IMR-90 (cell line): ENCODE measurements at regions not wholly inside any gene's neighbourhood (a gene's known extent, or its start where the extent isn't known, plus 50 kb on each side); places are given as distances from the start of the nearest gene placed in this dataset.

Source experiments
- ATAC-seq: fragments of 200-7000 bp; cut with Tn5 transposase; 2 replicates; pipeline ENCODE4 v1.9.1; 2020; ENCODE audit warnings: low read depth, mild to moderate bottlenecking, moderate library complexity
- BruUV-seq: library from RNA; stranded (reverse); fragments of 400-500 nt; replicated peaks from 2 replicates; lab custom pipeline; 2021; lab: Mats Ljungman, UMichigan
- CTCF ChIA-PET: fragments of 300-600 bp; formaldehyde crosslinking; extraction: SDS; loops from one replicate; lab custom pipeline; 2021; ENCODE audit warnings: antibody characterized with exemption; lab: Yijun Ruan, JAX
- POLR2A ChIA-PET: fragments of 300-600 bp; sonication (Branson Sonifier 250); formaldehyde crosslinking; loops from one replicate; lab custom pipeline; 2022; ENCODE audit warnings: antibody characterized with exemption; ENCODE audit not compliant: unreplicated experiment; lab: Charles Lee
- DNase-seq: peaks from one replicate; pipeline ENCODE4 v3.0.0; 2013
- H2AFZ ChIP-seq: replicated peaks from 2 replicates; pipeline ENCODE3; 2013; ENCODE audit warnings: low read length, mild to moderate bottlenecking; ENCODE audit not compliant: poor library complexity
- H2AK5ac ChIP-seq: 2 replicates; pipeline ENCODE4 v1.6.1; 2013; ENCODE audit warnings: low read depth, low read length, inconsistent platforms
- H2AK9ac ChIP-seq: replicated peaks from 2 replicates; pipeline ENCODE3; 2013; ENCODE audit warnings: mild to moderate bottlenecking, low read depth, low read length, moderate library complexity; ENCODE audit not compliant: poor library complexity
- H2BK120ac ChIP-seq: 2 replicates; pipeline ENCODE4 v1.6.1; 2013; ENCODE audit warnings: low read depth, low read length, inconsistent platforms
- H2BK15ac ChIP-seq: 3 replicates; pipeline ENCODE4 v1.6.1; 2013; ENCODE audit warnings: low read depth, low read length, inconsistent platforms
- H2BK20ac ChIP-seq: 2 replicates; pipeline ENCODE4 v1.6.1; 2013; ENCODE audit warnings: low read depth, mild to moderate bottlenecking, inconsistent platforms, low read length, moderate library complexity
- H2BK5ac ChIP-seq: 2 replicates; pipeline ENCODE4 v1.6.1; 2013; ENCODE audit warnings: mild to moderate bottlenecking, low read depth, low read length, inconsistent platforms; ENCODE audit not compliant: poor library complexity, severe bottlenecking
- H3K14ac ChIP-seq: replicated peaks from 2 replicates; pipeline ENCODE4 v1.6.1; 2013; ENCODE audit warnings: low read depth, low read length, inconsistent platforms
- H3K18ac ChIP-seq: 2 replicates; pipeline ENCODE4 v1.6.1; 2013; ENCODE audit warnings: low read depth, low read length, control low read depth
- H3K23ac ChIP-seq: 2 replicates; pipeline ENCODE4 v1.6.1; 2013; ENCODE audit warnings: low read depth, low read length, inconsistent platforms
- H3K27ac ChIP-seq: 2 replicates; pipeline ENCODE4 v1.5.1; 2013; ENCODE audit warnings: mild to moderate bottlenecking, control low read depth, low read length; ENCODE audit not compliant: insufficient read depth
- H3K27me3 ChIP-seq: 2 replicates; pipeline ENCODE4 v1.6.1; 2013; ENCODE audit warnings: low read length; ENCODE audit not compliant: control insufficient read depth, insufficient read depth
- H3K36me3 ChIP-seq: 2 replicates; pipeline ENCODE4 v1.6.1; 2013; ENCODE audit warnings: low read length, mixed read lengths; ENCODE audit not compliant: control insufficient read depth, insufficient read depth
- H3K4ac ChIP-seq: 2 replicates; pipeline ENCODE4 v1.6.1; 2013; ENCODE audit warnings: low read depth, low read length, inconsistent platforms
- H3K4me1 ChIP-seq: 2 replicates; pipeline ENCODE4 v1.6.1; 2013; ENCODE audit warnings: low read length, mixed read lengths; ENCODE audit not compliant: control insufficient read depth, insufficient read depth
- H3K4me2 ChIP-seq: 2 replicates; pipeline ENCODE4 v1.6.1; 2013; ENCODE audit warnings: low read depth, mild to moderate bottlenecking, control low read depth, low read length, moderate library complexity
- H3K4me3 ChIP-seq: 2 replicates; pipeline ENCODE4 v1.5.1; 2013; ENCODE audit warnings: low read depth, mild to moderate bottlenecking, control low read depth, low read length, moderate library complexity; ENCODE audit not compliant: insufficient read depth
- H3K56ac ChIP-seq: 2 replicates; pipeline ENCODE4 v1.6.1; 2013; ENCODE audit warnings: low read length, inconsistent platforms; ENCODE audit not compliant: insufficient read depth; ENCODE audit errors: extremely low read depth
- H3K79me1 ChIP-seq, 2 experiments: 2 replicates each; pipeline ENCODE4 v1.6.1; 2013; ENCODE audit warnings: low read length in 2 of 2, inconsistent platforms in 1 of 2, low read depth in 1 of 2
- H3K9ac ChIP-seq: 2 replicates; pipeline ENCODE4 v1.6.1; 2013; ENCODE audit warnings: low read depth, low read length, control low read depth
- H3K9me1 ChIP-seq: 2 replicates; pipeline ENCODE4 v1.6.1; 2013; ENCODE audit warnings: low read length, inconsistent platforms; ENCODE audit not compliant: insufficient read depth
- H3K9me3 ChIP-seq: 2 replicates; pipeline ENCODE4 v1.6.1; 2013; ENCODE audit warnings: low read length; ENCODE audit not compliant: control insufficient read depth, insufficient read depth
- H4K20me1 ChIP-seq: 2 replicates; pipeline ENCODE4 v1.6.1; 2013; ENCODE audit warnings: low read length, inconsistent platforms; ENCODE audit not compliant: insufficient read depth
- H4K5ac ChIP-seq: 2 replicates; pipeline ENCODE4 v1.6.1; 2013; ENCODE audit warnings: mild to moderate bottlenecking, low read depth, low read length, control low read depth
- H4K8ac ChIP-seq, 2 experiments: 2 replicates each; pipeline ENCODE4 v1.6.1; 2013; ENCODE audit warnings: low read depth in 2 of 2, low read length in 2 of 2, control low read depth in 1 of 2, inconsistent platforms in 1 of 2
- H4K91ac ChIP-seq: 2 replicates; pipeline ENCODE4 v1.6.1; 2013; ENCODE audit warnings: low read depth, low read length, inconsistent platforms; ENCODE audit not compliant: insufficient read depth
- BHLHE40 ChIP-seq: fragments of 150-350 bp; IDR thresholded peaks from 2 replicates; pipeline ENCODE4 v1.6.1; 2016; ENCODE audit warnings: mild to moderate bottlenecking, low read depth, low read length
- CEBPB ChIP-seq: IDR thresholded peaks from 2 replicates; pipeline ENCODE4 v1.6.1; 2012; ENCODE audit warnings: low read depth, low read length, improper control_type of control experiment
- CHD1 ChIP-seq: IDR thresholded peaks from 2 replicates; pipeline ENCODE4 v1.6.1; 2012; ENCODE audit warnings: low read depth, low read length, improper control_type of control experiment
- FOS ChIP-seq: fragments of 150-350 bp; IDR thresholded peaks from 2 replicates; pipeline ENCODE4 v1.6.1; 2016; ENCODE audit warnings: low read depth, low read length
- MAFK ChIP-seq: IDR thresholded peaks from 2 replicates; pipeline ENCODE4 v1.6.1; 2012; ENCODE audit warnings: low read depth, low read length, improper control_type of control experiment
- MAZ ChIP-seq: IDR thresholded peaks from 2 replicates; pipeline ENCODE4 v1.6.1; 2012; ENCODE audit warnings: low read depth, mild to moderate bottlenecking, low read length, improper control_type of control experiment, moderate library complexity, borderline replicate concordance
- MXI1 ChIP-seq: IDR thresholded peaks from 2 replicates; pipeline ENCODE4 v1.6.1; 2012; ENCODE audit warnings: low read depth, mild to moderate bottlenecking, low read length, moderate library complexity, borderline replicate concordance
- POLR2A ChIP-seq: IDR thresholded peaks from 2 replicates; pipeline ENCODE4 v1.6.1; 2012; ENCODE audit warnings: mild to moderate bottlenecking, low read depth, low read length
- RAD21 ChIP-seq: IDR thresholded peaks from 2 replicates; pipeline ENCODE4 v1.6.1; 2012; ENCODE audit warnings: low read length, improper control_type of control experiment
- RCOR1 ChIP-seq: IDR thresholded peaks from 2 replicates; pipeline ENCODE4 v1.6.1; 2012; ENCODE audit warnings: mild to moderate bottlenecking, low read length, improper control_type of control experiment; ENCODE audit not compliant: insufficient replicate concordance
- RFX5 ChIP-seq: IDR thresholded peaks from 2 replicates; pipeline ENCODE4 v1.8.0; 2012; ENCODE audit warnings: low read depth, mild to moderate bottlenecking, low read length, moderate library complexity
- SMC3 ChIP-seq: fragments of 150-350 bp; IDR thresholded peaks from 2 replicates; pipeline ENCODE4 v1.6.1; 2016; ENCODE audit warnings: low read depth, mild to moderate bottlenecking, antibody characterized with exemption, low read length, moderate library complexity
- WGBS, 2 experiments: methylation state at CpG; one replicate each; pipeline versions ENCODE4 v1.1.5 to v1.1.7; 2013; ENCODE audit warnings: missing lambda C conversion rate in 2 of 2; ENCODE audit not compliant: insufficient read length in 1 of 2; ENCODE audit errors: extremely low coverage in 2 of 2; 5-methylcytosine and 5-hydroxymethylcytosine counted together
- dilution Hi-C: fragments of 300-500 bp; cut with HindIII; formaldehyde crosslinking; loops from one replicate; pipeline ENCODE4 v1.14.3; 2018; ENCODE audit warnings: low sequenced_read_pairs; ENCODE audit not compliant: unreplicated experiment
- in situ Hi-C: fragments of 300-500 bp; cut with MboI; formaldehyde crosslinking; loops from 3 replicates; pipeline ENCODE4 v1.14.3; 2019; ENCODE audit warnings: low sequenced_read_pairs, inconsistent platforms, mixed read lengths
- intact Hi-C: fragments of 100-400 bp; cut with micrococcal nuclease; formaldehyde crosslinking; loops from 2 replicates; pipeline ENCODE4 v1.10.0; 2022
- TF ChIP-seq, protein P1 (sequence below): fragments of 150-350 bp; IDR thresholded peaks from 2 replicates; pipeline ENCODE4 v1.6.1; 2016; ENCODE audit warnings: low read depth, mild to moderate bottlenecking, low read length, moderate library complexity, borderline replicate concordance
- TF ChIP-seq, protein P2 (sequence below): conservative IDR thresholded peaks from 2 replicates; pipeline ENCODE4 v1.5.1; 2012; ENCODE audit warnings: mild to moderate bottlenecking, low read depth, low read length, improper control_type of control experiment
- TF ChIP-seq, protein P3 (sequence below): fragments of 150-350 bp; IDR thresholded peaks from 2 replicates; pipeline ENCODE4 v1.6.1; 2017; ENCODE audit warnings: mild to moderate bottlenecking, antibody characterized with exemption, low read length, low read depth

DNA sequence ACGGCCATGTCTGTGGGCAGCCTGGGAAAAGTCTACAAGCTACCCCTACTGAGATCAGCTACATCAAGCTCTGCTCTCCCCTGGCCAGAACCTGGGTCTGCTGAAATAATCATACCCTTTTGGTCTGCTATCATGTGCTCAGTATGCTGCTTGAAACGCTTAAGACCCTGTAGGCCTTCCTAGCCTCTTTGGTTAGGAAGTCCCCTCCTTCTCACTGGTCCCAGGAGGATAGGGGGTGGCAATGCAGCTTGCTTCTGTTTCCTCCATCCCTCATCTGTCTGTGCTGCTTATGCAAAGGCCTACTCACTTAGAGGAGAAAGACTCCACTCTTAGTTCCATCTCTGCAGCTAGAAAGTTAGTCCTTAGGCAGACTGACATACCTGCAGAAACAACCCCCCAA is 118.2 kb upstream of the RASGRP1 start:
- Histone ChIP-seq H3K79me1 (no peaks in the 10 kb centered on the region), H3K14ac (no peak overlapping the region), H3K9ac (no peak overlapping the region), H3K18ac (no peak overlapping the region), H3K4me1 (no peaks in the 10 kb centered on the region), H3K23ac (no peak overlapping the region), H3K27me3 (peaks cover 22% of the 10 kb centered on the region), H3K56ac (no peak overlapping the region), H3K9me3 (no peaks in the 10 kb centered on the region), H3K4me2 (no peak overlapping the region), H3K36me3 (no peaks in the 10 kb centered on the region), H2AFZ (no peak overlapping the region), H3K27ac (no peak overlapping the region), H2AK5ac (no peak overlapping the region), H4K5ac (no peak overlapping the region), H2BK15ac (no peak overlapping the region), H2BK20ac (no peak overlapping the region), H3K9me1 (no peaks in the 10 kb centered on the region), H2BK120ac (no peak overlapping the region), H4K91ac (no peak overlapping the region), H4K8ac (no peak overlapping the region), H4K20me1 (no peaks in the 10 kb centered on the region), H2BK5ac (no peak overlapping the region), H3K4ac (no peak overlapping the region), H2AK9ac (no peak overlapping the region), H3K4me3 (no peak overlapping the region)
- TF ChIP-seq BHLHE40 (no peak), CEBPB (no peak), MXI1 (no peak), POLR2A (no peak), CHD1 (no peak), RAD21 (no peak), SMC3 (no peak), RCOR1 (no peak), MAZ (no peak), MAFK (no peak), FOS (no peak), RFX5 (no peak)
- TF ChIP-seq, protein P1, sequence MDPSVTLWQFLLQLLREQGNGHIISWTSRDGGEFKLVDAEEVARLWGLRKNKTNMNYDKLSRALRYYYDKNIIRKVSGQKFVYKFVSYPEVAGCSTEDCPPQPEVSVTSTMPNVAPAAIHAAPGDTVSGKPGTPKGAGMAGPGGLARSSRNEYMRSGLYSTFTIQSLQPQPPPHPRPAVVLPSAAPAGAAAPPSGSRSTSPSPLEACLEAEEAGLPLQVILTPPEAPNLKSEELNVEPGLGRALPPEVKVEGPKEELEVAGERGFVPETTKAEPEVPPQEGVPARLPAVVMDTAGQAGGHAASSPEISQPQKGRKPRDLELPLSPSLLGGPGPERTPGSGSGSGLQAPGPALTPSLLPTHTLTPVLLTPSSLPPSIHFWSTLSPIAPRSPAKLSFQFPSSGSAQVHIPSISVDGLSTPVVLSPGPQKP = no peak
- TF ChIP-seq, protein P2, sequence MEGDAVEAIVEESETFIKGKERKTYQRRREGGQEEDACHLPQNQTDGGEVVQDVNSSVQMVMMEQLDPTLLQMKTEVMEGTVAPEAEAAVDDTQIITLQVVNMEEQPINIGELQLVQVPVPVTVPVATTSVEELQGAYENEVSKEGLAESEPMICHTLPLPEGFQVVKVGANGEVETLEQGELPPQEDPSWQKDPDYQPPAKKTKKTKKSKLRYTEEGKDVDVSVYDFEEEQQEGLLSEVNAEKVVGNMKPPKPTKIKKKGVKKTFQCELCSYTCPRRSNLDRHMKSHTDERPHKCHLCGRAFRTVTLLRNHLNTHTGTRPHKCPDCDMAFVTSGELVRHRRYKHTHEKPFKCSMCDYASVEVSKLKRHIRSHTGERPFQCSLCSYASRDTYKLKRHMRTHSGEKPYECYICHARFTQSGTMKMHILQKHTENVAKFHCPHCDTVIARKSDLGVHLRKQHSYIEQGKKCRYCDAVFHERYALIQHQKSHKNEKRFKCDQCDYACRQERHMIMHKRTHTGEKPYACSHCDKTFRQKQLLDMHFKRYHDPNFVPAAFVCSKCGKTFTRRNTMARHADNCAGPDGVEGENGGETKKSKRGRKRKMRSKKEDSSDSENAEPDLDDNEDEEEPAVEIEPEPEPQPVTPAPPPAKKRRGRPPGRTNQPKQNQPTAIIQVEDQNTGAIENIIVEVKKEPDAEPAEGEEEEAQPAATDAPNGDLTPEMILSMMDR = no peak
- TF ChIP-seq, protein P3, sequence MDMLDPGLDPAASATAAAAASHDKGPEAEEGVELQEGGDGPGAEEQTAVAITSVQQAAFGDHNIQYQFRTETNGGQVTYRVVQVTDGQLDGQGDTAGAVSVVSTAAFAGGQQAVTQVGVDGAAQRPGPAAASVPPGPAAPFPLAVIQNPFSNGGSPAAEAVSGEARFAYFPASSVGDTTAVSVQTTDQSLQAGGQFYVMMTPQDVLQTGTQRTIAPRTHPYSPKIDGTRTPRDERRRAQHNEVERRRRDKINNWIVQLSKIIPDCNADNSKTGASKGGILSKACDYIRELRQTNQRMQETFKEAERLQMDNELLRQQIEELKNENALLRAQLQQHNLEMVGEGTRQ = no peak
- WGBS, 2 experiments = no CpG with 5 or more reads among the region's 2 CpGs
- intact Hi-C loops (loop anchor here (1.0 to 2.0 kb wide), 3 partner anchors 118 to 243 kb away; partner anchors contain the start of gene RASGRP1), dilution Hi-C loops (no loop called here), in situ Hi-C loops (loop anchor here (25.0 kb wide), 1 partner anchor 246 kb away; no protein-coding TSS in a partner anchor)
- no TSS peak for BruUV-seq
- ChIA-PET CTCF (interaction anchor here (0.6 to 1.0 kb wide), 3 partner anchors 8 to 119 kb away, joined by 3 to 6 read pairs (median 5); partner anchors contain the start of gene RASGRP1), POLR2A (no interaction called here)
- no peak for ATAC-seq
- no peak for DNase-seq
